HG02938 (cell line): ENCODE measurements at regions not wholly inside any gene's neighbourhood (a gene's known extent, or its start where the extent isn't known, plus 50 kb on each side); places are given as distances from the start of the nearest gene placed in this dataset.

Experiments used
- ATAC-seq: cut with Tn5 transposase; IDR thresholded peaks from one replicate; pipeline ENCODE4 v1.9.1; 2021; ENCODE audit warnings: mild to moderate bottlenecking, moderate library complexity; ENCODE audit not compliant: unreplicated experiment

DNA sequence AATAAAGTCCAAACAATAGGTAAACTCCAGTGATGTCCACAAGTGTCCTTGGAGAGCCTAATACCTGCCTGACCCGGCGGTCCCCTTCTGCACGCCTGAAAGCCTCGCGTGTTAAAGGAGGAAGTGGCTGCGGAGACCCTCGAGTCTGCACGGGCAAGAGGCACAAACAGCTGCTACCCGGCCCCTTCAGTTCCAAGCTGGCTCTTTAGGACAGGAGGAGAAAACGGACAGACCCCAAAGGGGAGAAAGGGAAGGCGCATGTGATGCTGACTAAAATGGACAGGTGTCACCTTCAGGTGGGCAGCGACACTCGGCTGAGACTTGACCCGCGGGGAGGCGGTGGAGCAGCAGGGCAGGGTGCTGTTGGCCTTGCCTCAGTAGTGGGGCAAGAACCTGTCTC lies 102.7 kb upstream of the TENM3 start:
- ATAC-seq: no peak

- ATAC-seq: no peak
Measured at GRCh38 chr4:182141061-182141460, 102.1 kb upstream of the TENM3 start.

DNA sequence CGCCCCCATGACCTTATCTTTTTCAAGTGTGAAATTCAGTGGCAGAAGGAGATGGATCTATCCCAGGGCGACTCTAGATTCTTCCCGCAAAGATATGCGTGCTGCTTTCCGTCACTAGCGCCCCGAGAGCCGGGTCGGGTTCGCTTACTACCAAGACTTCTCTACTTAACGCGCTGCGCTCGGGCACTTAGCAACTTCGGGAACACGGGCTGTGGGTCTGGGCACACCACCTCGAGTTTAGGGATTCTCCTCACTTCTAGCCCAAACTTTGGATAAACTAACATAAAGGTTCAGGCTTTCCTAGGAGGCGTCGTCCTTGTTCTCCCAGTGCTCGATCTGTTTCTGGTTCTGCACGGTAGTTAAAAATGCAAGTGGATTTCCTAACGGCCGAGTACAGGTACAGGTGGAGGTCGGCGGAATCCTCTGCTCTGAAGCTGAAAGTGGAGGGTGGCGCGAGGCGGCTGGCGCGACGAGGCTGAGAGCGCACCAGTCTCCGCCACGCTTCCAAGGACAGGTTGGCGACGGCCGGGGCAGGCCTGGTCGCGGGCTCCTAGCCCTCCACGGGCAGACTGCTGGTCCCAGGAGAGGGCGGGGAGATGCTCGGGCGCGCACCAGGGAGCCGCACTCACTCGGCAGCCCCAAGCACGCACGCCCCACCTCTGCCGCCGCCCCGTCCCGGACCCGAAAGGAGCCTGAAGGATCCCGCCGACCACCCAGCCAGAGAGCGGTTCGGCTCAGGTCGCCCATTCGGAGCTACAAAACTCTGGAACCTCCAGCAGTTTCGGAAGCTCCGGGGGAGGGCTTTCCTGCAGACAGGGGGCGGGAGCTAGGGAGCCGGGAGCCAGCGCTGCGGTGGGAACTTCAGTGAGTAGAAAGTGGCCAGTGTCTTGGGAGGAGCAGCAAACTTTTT lies 100.8 kb upstream of the TENM3 start:
- no peak for ATAC-seq

DNA sequence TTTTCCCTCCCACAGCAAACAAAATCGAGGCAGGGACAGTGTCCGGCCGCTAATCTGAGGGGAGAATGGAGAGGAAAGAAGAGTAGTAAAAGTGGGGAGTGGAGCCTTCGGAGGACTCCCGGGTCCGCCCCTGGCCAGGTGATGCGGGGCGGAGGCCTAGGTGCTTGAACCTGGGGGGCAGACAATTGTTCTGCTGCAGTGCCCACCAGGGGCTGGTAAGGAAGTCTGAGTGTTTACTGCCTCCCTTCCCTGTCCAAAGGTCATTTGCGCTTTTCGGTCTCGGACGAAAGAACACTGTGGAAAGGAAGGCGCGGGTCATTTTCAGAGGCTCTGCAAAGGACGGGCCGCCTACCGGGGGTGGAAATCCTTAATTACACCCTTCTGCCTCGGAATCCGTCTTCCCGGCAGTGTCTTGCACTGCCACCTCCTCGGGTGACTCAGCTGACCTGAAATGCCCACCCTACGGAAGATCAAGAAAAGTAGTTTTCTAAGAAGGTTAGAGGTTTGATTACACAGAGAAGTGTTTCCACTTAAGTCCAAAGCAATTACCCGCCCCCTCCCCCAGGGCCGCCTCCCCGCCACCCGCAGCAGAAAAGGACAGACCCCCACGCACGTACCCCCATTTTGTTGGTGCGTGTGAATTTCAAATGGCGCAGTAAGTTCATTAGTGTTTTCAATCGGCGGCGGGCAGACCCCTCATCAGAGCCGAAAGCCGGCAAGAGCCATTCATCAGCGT lies 99.9 kb upstream of the TENM3 start:
- ATAC-seq: no peak

DNA sequence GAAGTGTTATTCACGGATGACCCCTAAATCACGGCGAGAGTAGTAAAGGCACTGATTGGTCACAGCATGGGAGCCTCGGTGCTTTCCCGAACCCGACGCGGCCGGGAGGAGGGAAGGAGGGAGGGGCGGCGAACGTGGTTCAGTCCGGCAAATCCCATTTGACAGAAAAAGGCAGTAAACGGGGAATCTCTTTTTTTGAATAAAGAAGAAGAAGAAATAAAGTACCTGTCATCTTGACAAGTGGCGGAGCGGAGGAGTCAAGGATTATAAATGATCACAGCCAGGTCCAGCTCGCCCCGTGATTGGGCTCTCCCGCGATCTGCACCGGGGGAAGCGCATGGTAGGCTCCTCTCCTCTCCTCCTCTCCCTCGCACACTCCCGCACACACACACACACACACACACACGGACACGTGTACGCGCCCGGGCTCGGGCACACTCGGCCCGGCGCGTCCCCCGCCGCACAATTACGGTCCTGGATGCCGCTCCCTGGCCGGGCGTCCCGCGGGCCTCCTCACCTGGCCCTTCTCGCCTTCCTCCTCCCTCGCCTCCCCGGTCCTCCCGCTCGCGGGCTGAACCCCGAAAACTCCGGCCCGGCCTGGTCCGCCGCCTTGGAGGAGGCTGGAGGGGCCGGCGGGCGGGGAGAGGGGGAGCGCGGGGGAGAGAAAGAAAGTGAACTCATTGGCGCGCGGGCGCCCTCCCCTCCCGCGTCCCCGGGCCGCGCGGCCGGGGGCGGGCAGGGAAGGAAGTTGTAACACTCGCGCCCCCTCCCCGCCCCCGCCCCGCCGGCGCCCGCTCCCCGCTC lies 99.2 kb upstream of the TENM3 start:
- no peak for ATAC-seq

DNA sequence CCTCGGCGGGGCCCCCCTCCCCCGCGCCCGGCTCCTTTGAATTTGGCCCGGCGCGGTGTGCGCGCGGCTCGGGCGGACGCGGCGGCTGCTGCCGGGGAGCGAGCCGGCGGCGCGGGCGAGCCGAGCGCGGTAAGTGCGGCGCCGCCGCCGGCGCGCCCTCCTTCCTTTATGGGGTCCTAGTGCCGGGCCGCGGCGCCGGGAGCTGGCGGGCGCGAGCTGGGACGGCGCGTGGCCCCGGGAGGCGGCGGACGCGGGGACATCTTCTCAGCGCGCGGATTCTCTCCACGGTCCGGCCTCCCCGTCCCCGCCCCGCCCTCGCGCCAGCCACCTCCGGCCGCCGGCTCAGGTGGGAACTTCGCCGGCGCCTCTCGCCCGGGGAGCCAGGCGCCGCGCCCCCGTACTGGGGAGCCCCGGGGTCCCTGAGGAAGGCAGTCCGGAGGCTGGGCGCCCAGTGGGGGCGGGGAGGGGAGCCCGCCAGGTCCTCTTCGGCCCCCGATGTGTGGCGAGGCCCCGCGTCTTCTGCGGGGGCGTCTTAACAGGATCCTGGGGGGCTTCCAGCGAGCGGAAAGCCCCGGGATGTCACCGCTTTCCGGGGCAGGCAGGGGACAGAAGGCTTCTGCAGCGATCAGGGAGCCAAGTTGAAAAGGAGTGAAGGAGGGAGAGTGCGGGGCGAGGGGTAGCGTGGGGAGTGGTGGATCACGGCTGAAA lies 98.4 kb upstream of the TENM3 start:
- no peak for ATAC-seq

GRCh38 chr4:182145334-182145905 lies 97.8 kb upstream of the TENM3 start:
- ATAC-seq: no peak

DNA sequence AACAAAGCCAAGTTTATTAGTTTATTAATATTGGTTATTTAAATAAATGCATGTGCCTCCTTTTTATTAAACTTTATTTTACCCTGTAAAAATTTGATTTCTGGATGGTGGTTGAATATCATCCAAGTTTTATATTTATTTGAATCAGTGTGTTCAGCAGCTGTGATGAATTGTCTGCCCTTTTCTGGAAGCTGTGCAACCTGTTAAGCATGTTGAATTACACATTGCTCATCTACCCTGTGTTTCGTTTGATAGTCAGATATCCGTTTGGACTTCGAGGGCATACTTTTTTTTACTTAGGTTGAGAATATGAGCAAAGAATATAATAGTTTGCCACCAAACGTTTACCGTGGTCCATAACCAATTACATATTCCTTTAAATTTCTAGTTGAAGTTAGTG lies 95.8 kb upstream of the TENM3 start:
- no peak for ATAC-seq

GRCh38 chr4:182150645-182151044 lies 92.6 kb upstream of the TENM3 start:
- no peak for ATAC-seq

DNA sequence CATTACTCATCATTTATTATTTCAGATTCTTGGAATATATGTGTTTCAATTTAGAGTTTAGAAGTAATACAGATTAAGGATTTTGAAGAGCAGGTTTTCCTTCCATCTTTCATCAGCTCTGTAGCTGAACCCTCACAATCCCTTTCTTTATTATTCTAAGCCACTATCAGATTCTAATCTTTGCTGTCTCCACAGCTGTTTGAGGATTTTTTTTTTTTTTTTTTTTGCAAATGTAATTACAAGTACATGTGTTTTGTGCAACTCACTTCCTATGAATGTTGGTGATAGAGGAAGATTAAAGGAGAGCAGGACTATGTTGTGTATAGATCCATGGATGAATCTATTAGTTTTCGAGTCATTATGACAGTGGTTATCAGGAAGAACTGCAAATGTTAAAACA lies 87.4 kb upstream of the TENM3 start:
- no peak for ATAC-seq

GRCh38 chr4:182163180-182163579 lies 80.0 kb upstream of the TENM3 start:
- ATAC-seq: no peak

DNA sequence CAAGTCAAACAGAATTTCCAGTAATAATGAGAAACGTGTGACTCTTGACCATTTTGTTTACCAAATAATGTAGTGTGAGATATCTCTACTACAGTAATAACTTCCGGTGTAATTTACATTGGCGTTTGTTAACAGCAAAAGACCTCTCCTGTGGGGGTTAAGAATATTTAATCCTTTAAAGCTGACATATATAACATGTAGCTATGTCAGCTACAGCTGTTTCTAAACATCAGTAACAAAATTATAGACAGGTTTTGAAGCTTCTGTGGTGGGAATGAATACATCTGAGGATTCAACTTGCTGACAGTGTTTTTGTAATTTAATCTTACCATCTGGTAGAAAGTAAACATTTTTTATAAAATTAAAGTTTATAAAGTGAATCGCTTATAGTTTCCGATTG lies 73.6 kb upstream of the TENM3 start:
- no peak for ATAC-seq

- no peak for ATAC-seq
Measured at GRCh38 chr4:182169987-182170386, 73.2 kb upstream of the TENM3 start.

DNA sequence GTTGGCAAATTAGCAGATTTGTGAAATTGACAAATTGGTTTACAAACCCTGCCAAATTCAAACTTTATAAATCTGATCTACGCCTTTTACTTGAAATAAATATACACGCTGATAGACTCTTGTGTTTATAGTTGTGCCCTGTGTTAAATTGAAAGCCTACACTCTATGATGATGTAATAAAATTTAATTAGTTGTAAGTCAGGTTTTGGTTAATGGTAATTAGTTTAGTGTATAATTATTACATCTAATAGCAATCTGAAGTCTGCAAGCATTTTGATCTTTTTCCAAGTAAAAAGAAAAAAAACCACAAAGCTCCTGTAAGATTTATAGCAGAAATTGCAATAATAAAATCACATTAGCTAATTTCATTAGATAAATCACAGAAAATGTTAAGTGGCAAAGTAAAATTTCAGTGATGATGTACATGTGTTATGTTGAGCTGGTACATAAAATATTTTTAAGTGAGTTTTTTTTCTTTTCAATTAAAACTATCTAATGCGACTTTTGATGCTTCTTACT lies 72.7 kb upstream of the TENM3 start:
- ATAC-seq: no peak

- ATAC-seq: no peak
Measured at GRCh38 chr4:182174979-182175378, 68.2 kb upstream of the TENM3 start.

DNA sequence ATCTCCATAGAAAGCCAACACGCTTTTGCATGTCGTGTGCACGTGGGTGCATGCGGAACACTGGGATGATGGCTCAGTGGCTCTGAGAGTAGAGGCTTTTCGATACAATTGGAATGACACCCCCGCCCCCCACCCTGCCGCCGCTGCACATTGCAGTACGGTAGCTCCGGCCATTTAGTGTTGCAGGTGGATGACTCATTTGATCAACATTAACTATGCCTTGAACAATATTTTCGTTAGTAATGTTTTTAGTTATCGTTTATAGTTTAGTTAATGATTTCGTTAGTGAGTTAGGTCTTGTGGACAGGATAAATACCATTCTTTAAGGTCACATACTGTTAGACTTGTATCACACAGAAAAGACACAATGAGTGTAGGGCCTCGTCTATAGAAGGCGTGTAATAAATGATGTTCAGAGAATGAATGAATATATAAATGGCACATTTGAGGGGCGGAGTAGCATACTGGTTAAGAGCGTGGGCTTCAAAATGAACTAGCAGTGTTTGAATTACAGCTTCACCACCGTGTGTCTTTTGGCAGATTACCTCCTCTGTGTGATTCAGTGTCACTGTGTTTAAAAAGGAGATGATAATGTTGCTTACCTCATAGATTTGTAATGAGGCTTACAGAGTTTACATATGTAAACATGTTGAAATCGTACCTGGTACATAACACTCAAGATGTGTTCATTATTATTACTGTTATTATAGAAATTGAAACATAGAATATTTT lies 67.2 kb upstream of the TENM3 start:
- no peak for ATAC-seq

DNA sequence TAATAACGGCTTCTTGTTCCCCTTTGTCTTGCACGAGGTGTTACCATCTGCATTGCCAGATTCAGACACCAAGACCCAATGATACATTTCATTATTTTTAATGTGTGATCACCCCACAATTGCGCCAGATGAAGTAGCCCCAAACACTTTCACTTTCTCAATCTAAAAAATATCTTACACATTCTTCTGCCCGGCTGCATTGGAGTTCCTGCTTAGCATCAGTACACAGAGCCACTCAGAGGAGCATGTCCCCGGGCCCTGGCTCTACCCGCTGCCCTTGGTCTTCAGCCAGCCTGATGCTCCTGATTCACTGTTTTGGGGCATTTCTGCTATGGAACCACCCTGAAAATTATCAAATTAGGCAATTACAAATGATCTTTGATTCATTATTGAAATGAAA lies 66.0 kb upstream of the TENM3 start:
- ATAC-seq: no peak

DNA sequence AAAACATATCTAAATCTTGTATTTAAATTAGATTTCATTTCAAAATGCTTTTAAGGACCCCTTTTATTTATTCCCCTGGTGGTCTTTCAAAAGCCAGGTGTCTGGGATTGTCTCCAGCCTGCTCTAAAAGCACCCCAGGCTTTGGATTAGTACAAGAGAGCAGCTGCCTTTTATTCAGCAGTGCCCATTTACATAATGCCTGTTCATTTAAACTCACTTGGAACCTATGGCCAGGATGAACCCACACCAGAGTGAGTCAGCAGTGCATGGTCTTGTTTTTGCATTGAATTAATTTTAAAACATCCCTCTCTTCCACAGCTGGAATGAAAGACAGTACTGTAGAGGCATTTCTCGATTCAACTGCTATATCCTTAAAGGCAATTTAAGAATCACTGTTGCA lies 64.1 kb upstream of the TENM3 start:
- no peak for ATAC-seq

- no peak for ATAC-seq
Measured at GRCh38 chr4:182179751-182180150, 63.5 kb upstream of the TENM3 start.

DNA sequence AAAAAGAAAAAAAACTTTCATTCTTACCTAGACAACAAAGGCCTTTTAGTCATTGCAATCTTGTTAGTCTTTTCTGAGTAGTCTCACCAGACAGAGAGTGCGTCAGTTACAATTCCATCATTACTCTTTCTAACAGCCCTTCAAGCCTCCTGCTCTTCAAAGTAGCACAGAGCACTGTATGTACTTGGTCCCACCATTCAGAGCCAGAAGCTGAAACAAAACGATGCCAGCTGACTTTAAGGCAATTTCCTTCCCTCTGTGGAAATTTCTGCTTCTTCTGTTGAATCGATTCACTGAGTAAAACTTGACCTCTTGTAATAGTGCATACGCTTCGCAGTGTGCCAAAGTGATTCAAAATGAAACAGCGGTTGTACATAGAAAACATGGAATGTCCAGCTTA lies 57.7 kb upstream of the TENM3 start:
- no peak for ATAC-seq
